Panc1 (cell line): ENCODE measurements at regions not wholly inside any gene's neighbourhood (a gene's known extent, or its start where the extent isn't known, plus 50 kb on each side); places are given as distances from the start of the nearest gene placed in this dataset.

Experiments
- ATAC-seq: fragments of 200-7000 bp; cut with Tn5 transposase; 2 replicates; pipeline ENCODE4 v1.9.1; 2020; ENCODE audit warnings: mild to moderate bottlenecking, moderate library complexity
- BruUV-seq: library from RNA; stranded (reverse); fragments of 400-500 nt; replicated peaks from 2 replicates; lab custom pipeline; 2021; lab: Mats Ljungman, UMichigan
- CTCF ChIA-PET: fragments of 300-600 bp; sonication (Branson Sonifier 250); formaldehyde crosslinking; loops from one replicate; lab custom pipeline; 2022; ENCODE audit warnings: antibody characterized with exemption; lab: Charles Lee
- POLR2A ChIA-PET: fragments of 300-600 bp; sonication (Branson Sonifier 250); formaldehyde crosslinking; loops from one replicate; lab custom pipeline; 2022; ENCODE audit warnings: antibody characterized with exemption; lab: Charles Lee
- DNase-seq: peaks from one replicate; pipeline ENCODE4 v3.0.0-alpha.2; 2010; ENCODE audit warnings: low read depth, low spot score
- H3K27ac ChIP-seq: 2 replicates; pipeline ENCODE4 v1.5.1; 2011; ENCODE audit warnings: mild to moderate bottlenecking, low read length, inconsistent platforms
- H3K27me3 ChIP-seq: fragments of 200-500 bp; sonication (Bioruptor generic); 2 replicates; pipeline ENCODE4 v1.6.0; 2014; ENCODE audit warnings: low read length, inconsistent platforms; ENCODE audit not compliant: control insufficient read depth, insufficient read depth
- H3K36me3 ChIP-seq: fragments of 200-500 bp; sonication (Bioruptor generic); 2 replicates; pipeline ENCODE4 v1.5.1; 2014; ENCODE audit warnings: inconsistent platforms, mild to moderate bottlenecking, low read length, moderate library complexity; ENCODE audit not compliant: control insufficient read depth, insufficient read depth
- H3K4me1 ChIP-seq: 2 replicates; pipeline ENCODE4 v1.5.1; 2011; ENCODE audit warnings: inconsistent platforms, mild to moderate bottlenecking, low read length, moderate library complexity; ENCODE audit not compliant: control insufficient read depth, insufficient read depth
- H3K4me3 ChIP-seq, 2 experiments: 2 replicates each; pipeline ENCODE4 v1.5.1; 2011 to 2012; ENCODE audit warnings: low read depth in 2 of 2, low read length in 2 of 2, mild to moderate bottlenecking in 2 of 2, inconsistent platforms in 1 of 2, moderate library complexity in 1 of 2
- H3K9me3 ChIP-seq: fragments of 200-500 bp; sonication (Bioruptor generic); 2 replicates; pipeline ENCODE4 v1.5.1; 2014; ENCODE audit warnings: low read depth, mild to moderate bottlenecking, inconsistent platforms, low read length, moderate library complexity; ENCODE audit not compliant: control insufficient read depth, insufficient read depth
- POLR2AphosphoS5 ChIP-seq: IDR thresholded peaks from 2 replicates; pipeline ENCODE4 v1.6.1; 2012; ENCODE audit warnings: mild to moderate bottlenecking, low read depth, low read length, moderate library complexity
- REST ChIP-seq, 2 experiments: IDR thresholded peaks; 2 replicates each; pipeline ENCODE4 v1.6.1; 2011 to 2012; ENCODE audit warnings: low read depth in 2 of 2, control low read depth in 1 of 2, low read length in 1 of 2, mild to moderate bottlenecking in 1 of 2, moderate library complexity in 1 of 2; ENCODE audit not compliant: insufficient read depth in 1 of 2
- SIN3A ChIP-seq: IDR thresholded peaks from 2 replicates; pipeline ENCODE4 v1.6.1; 2012; ENCODE audit warnings: low read depth, mild to moderate bottlenecking, low read length, moderate library complexity, borderline replicate concordance; ENCODE audit not compliant: insufficient read depth
- TCF7L2 ChIP-seq: IDR thresholded peaks from 2 replicates; pipeline ENCODE4 v1.6.1; 2011; ENCODE audit warnings: mild to moderate bottlenecking, low read depth, low read length, inconsistent platforms
- in situ Hi-C: cut with HindIII; loops from 2 replicates; pipeline ENCODE4 v1.10.0; 2016; ENCODE audit warnings: low sequenced_read_pairs, low pct_unique_long_range_greater_than_20kb
- intact Hi-C: fragments of 100-400 bp; cut with micrococcal nuclease; formaldehyde crosslinking; loops from one replicate; pipeline ENCODE4 v1.10.0; 2022; ENCODE audit not compliant: unreplicated experiment
- TF ChIP-seq, protein P1 (sequence below): fragments of 450-650 bp; IDR thresholded peaks from 2 replicates; pipeline ENCODE4 v1.5.1; 2017; ENCODE audit warnings: mild to moderate bottlenecking

DNA sequence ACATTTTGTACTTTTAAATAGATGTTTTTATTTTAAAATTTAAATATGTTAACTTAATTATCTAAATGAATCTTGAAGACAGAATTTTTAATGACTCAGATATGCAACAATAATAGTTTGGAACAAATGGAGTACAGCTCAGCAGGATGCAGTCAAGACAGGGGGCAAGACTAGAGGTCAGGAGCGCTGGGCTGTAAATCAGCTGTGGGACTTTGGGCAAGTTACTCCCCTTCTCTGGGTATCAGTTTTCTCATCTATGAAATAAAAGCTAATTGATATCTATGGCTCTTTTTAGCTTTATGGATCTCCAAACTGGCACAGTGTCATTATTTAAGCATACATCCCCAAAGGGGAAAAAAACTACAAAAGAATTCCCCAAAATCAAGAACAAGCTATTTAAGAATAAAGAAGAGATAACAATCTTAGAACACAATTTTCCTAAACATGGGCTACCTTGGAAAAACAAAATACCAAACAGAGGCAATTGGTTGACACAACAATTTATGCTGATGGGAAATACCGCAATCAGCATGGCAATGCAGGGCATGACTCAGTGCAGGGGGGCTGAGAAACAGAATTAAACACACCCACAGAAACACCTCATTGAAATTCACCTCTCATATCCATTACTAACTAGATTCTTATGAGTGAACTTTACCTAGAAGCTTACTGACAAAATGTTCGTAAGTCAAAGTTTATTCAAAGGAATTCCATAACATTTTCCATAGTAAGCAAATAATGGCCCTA is 188.2 kb downstream of the SIM1 start:
- DNase-seq (no peak), ATAC-seq (no peak)
- POLR2A ChIA-PET = no interaction called here
- intact Hi-C loops (no loop called here), in situ Hi-C loops (no loop called here)
- CTCF ChIA-PET = no interaction called here
- H3K36me3 ChIP-seq = no peaks in the 10 kb centered on the region
- H3K4me1 ChIP-seq = no peaks in the 10 kb centered on the region
- H3K4me3 ChIP-seq = no peak overlapping the region
- TF ChIP-seq SIN3A = no peak
- TF ChIP-seq REST (IDR thresholded peaks at IDR 0.05; ENCODE audit: insufficient read depth in 1 of 2, low read depth in 2 of 2, low read length in 1 of 2) = no peak
- no peak for TF ChIP-seq POLR2AphosphoS5
- TF ChIP-seq, protein P1, sequence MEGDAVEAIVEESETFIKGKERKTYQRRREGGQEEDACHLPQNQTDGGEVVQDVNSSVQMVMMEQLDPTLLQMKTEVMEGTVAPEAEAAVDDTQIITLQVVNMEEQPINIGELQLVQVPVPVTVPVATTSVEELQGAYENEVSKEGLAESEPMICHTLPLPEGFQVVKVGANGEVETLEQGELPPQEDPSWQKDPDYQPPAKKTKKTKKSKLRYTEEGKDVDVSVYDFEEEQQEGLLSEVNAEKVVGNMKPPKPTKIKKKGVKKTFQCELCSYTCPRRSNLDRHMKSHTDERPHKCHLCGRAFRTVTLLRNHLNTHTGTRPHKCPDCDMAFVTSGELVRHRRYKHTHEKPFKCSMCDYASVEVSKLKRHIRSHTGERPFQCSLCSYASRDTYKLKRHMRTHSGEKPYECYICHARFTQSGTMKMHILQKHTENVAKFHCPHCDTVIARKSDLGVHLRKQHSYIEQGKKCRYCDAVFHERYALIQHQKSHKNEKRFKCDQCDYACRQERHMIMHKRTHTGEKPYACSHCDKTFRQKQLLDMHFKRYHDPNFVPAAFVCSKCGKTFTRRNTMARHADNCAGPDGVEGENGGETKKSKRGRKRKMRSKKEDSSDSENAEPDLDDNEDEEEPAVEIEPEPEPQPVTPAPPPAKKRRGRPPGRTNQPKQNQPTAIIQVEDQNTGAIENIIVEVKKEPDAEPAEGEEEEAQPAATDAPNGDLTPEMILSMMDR = no peak
- no peak for TF ChIP-seq TCF7L2
- no TSS peak for BruUV-seq
- H3K27ac ChIP-seq = no peak overlapping the region
- H3K9me3 ChIP-seq = no peaks in the 10 kb centered on the region
- no peaks in the 10 kb centered on the region for H3K27me3 ChIP-seq

- POLR2A ChIA-PET = no interaction called here
- Histone ChIP-seq H3K4me1 (no peaks in the 10 kb centered on the region), H3K9me3 (no peaks in the 10 kb centered on the region), H3K27me3 (no peaks in the 10 kb centered on the region), H3K4me3 (no peak overlapping the region), H3K27ac (no peak overlapping the region), H3K36me3 (no peaks in the 10 kb centered on the region)
- in situ Hi-C loops = no loop called here
- CTCF ChIA-PET = no interaction called here
- ATAC-seq = no peak
- no peak for TF ChIP-seq TCF7L2
- no peak for TF ChIP-seq REST (IDR thresholded peaks at IDR 0.05; ENCODE audit: insufficient read depth in 1 of 2, low read depth in 2 of 2, low read length in 1 of 2)
- no peak for TF ChIP-seq POLR2AphosphoS5
- no peak for TF ChIP-seq SIN3A
- TF ChIP-seq, protein P1 = no peak
- no TSS peak for BruUV-seq
- DNase-seq = no peak
- intact Hi-C loops = no loop called here
Measured at GRCh38 chr6:100274147-100274546, 190.6 kb downstream of the SIM1 start.
